GM12878 (cell line): ENCODE measurements at regions not wholly inside any gene's neighbourhood (a gene's known extent, or its start where the extent isn't known, plus 50 kb on each side); places are given as distances from the start of the nearest gene placed in this dataset.

Experiments
- ATAC-seq: fragments of 200-7000 bp; cut with Tn5 transposase; 3 replicates; pipeline ENCODE4 v1.9.1; 2020; ENCODE audit warnings: mild to moderate bottlenecking, moderate library complexity
- BruUV-seq: library from RNA; stranded (reverse); fragments of 400-500 nt; replicated peaks from 2 replicates; lab custom pipeline; 2021; lab: Mats Ljungman, UMichigan
- CTCF ChIA-PET: fragments of 300-600 bp; sonication (Branson Sonifier 250); formaldehyde crosslinking; extraction: SDS; loops from one replicate; lab custom pipeline; 2021; ENCODE audit warnings: inconsistent platforms; lab: Yijun Ruan, JAX
- POLR2A ChIA-PET: fragments of 350-600 bp; formaldehyde crosslinking; extraction: SDS; loops from one replicate; lab custom pipeline; 2021; ENCODE audit warnings: inconsistent platforms; lab: Charles Lee
- RAD21 ChIA-PET: fragments of 300-600 bp; sonication (Branson Sonifier 250); formaldehyde crosslinking; loops from one replicate; lab custom pipeline; 2023; ENCODE audit warnings: antibody characterized with exemption; ENCODE audit not compliant: unreplicated experiment; lab: Charles Lee
- SMC1A ChIA-PET: fragments of 300-600 bp; sonication (Branson Sonifier 250); formaldehyde crosslinking; loops from one replicate; lab custom pipeline; 2023; ENCODE audit not compliant: unreplicated experiment, uncharacterized antibody; lab: Charles Lee
- DNase-seq: peaks from one replicate; pipeline ENCODE4 v3.0.0-alpha.2; 2011; ENCODE audit warnings: low read depth, low spot score
- FAIRE-seq: peaks from 3 replicates; lab custom pipeline; 2011; peaks lifted over from hg19 to GRCh38; lab: Jason Lieb, UNC
- H2AFZ ChIP-seq: 2 replicates; pipeline ENCODE4 v1.6.0; 2011; ENCODE audit warnings: low read depth, low read length, control low read depth; ENCODE audit not compliant: control insufficient read depth
- H3K27ac ChIP-seq: 2 replicates; pipeline ENCODE4 v1.5.1; 2011; ENCODE audit warnings: control low read depth; ENCODE audit not compliant: control insufficient read depth, insufficient read depth
- H3K27me3 ChIP-seq, 2 experiments: replicated peaks in 1 of 2; 2 replicates each; pipeline versions ENCODE4 v1.6.0 to v1.6.1; 2011; ENCODE audit warnings: low read length in 1 of 2; ENCODE audit not compliant: control insufficient read depth in 2 of 2, insufficient read depth in 2 of 2
- H3K36me3 ChIP-seq, 2 experiments: 2 replicates each; pipeline ENCODE4 v1.5.1; 2011; ENCODE audit warnings: low read length in 1 of 2; ENCODE audit not compliant: control insufficient read depth in 2 of 2, insufficient read depth in 2 of 2
- H3K4me1 ChIP-seq: 2 replicates; pipeline ENCODE4 v1.6.1; 2011; ENCODE audit warnings: mild to moderate bottlenecking, low read length, moderate library complexity, mixed read lengths; ENCODE audit not compliant: control insufficient read depth, insufficient read depth
- H3K4me2 ChIP-seq: 2 replicates; pipeline ENCODE4 v1.6.0; 2011; ENCODE audit warnings: control low read depth; ENCODE audit not compliant: control insufficient read depth, insufficient read depth
- H3K4me3 ChIP-seq: fragments of 200-600 bp; sonication (generic); 2 replicates; pipeline ENCODE4 v1.5.1; 2016
- H3K79me2 ChIP-seq: 2 replicates; pipeline ENCODE4 v1.6.0; 2011; ENCODE audit warnings: low read length; ENCODE audit not compliant: control insufficient read depth, insufficient read depth
- H3K9ac ChIP-seq: 2 replicates; pipeline ENCODE4 v1.8.0; 2011; ENCODE audit warnings: low read length, control low read depth, mixed read lengths; ENCODE audit not compliant: control insufficient read depth, insufficient read depth
- H3K9me3 ChIP-seq: replicated peaks from 3 replicates; pipeline ENCODE4 v1.5.1; 2011; ENCODE audit warnings: mild to moderate bottlenecking, low read length; ENCODE audit not compliant: control insufficient read depth, insufficient read depth
- H4K20me1 ChIP-seq: 2 replicates; pipeline ENCODE4 v1.6.0; 2011; ENCODE audit not compliant: control insufficient read depth, insufficient read depth
- EZH2 ChIP-seq: IDR thresholded peaks from 2 replicates; pipeline ENCODE4 v1.6.1; 2012; ENCODE audit warnings: low read depth, mild to moderate bottlenecking, control low read depth, inconsistent platforms, low read length, borderline replicate concordance; ENCODE audit not compliant: control insufficient read depth
- GABPA ChIP-seq: IDR thresholded peaks from 2 replicates; pipeline ENCODE4 v1.6.1; 2014; ENCODE audit warnings: antibody characterized with exemption, low read depth, mild to moderate bottlenecking, inconsistent platforms
- JUND ChIP-seq: IDR thresholded peaks from 2 replicates; pipeline ENCODE4 v1.6.1; 2012; ENCODE audit warnings: low read depth, mild to moderate bottlenecking, low read length, improper control_type of control experiment, moderate library complexity
- MXI1 ChIP-seq: fragments of 150-350 bp; IDR thresholded peaks from 2 replicates; pipeline ENCODE4 v1.6.1; 2011; ENCODE audit warnings: low read depth, mild to moderate bottlenecking, inconsistent platforms, low read length, improper control_type of control experiment
- NFYB ChIP-seq: IDR thresholded peaks from 2 replicates; pipeline ENCODE4 v1.6.1; 2011; ENCODE audit warnings: low read depth, mild to moderate bottlenecking, low read length, improper control_type of control experiment, moderate library complexity; ENCODE audit not compliant: insufficient read depth
- NR2C1 ChIP-seq: fragments of 450-650 bp; IDR thresholded peaks from 2 replicates; pipeline ENCODE4 v1.6.1; 2017; ENCODE audit warnings: antibody characterized with exemption, mild to moderate bottlenecking, moderate library complexity
- POLR2A ChIP-seq: IDR thresholded peaks from 2 replicates; pipeline ENCODE4 v1.6.1; 2011; ENCODE audit warnings: low read depth, mild to moderate bottlenecking, low read length
- SREBF2 ChIP-seq: IDR thresholded peaks from 2 replicates; pipeline ENCODE4 v1.6.1; 2012; ENCODE audit warnings: mild to moderate bottlenecking, low read length
- SUPT20H ChIP-seq: IDR thresholded peaks from 2 replicates; pipeline ENCODE4 v1.6.1; 2011; ENCODE audit warnings: low read depth, mild to moderate bottlenecking, low read length, moderate library complexity, borderline replicate concordance; ENCODE audit not compliant: control insufficient read depth
- WRNIP1 ChIP-seq: IDR thresholded peaks from 2 replicates; pipeline ENCODE4 v1.6.1; 2011; ENCODE audit warnings: low read depth, low read length, improper control_type of control experiment, borderline replicate concordance
- ZNF207 ChIP-seq: fragments of 450-650 bp; IDR thresholded peaks from 2 replicates; pipeline ENCODE4 v1.6.1; 2014; ENCODE audit warnings: antibody characterized with exemption, mild to moderate bottlenecking, borderline replicate concordance
- ZNF24 ChIP-seq: fragments of 450-650 bp; IDR thresholded peaks from 2 replicates; pipeline ENCODE4 v1.6.1; 2017; ENCODE audit warnings: antibody characterized with exemption, mild to moderate bottlenecking
- WGBS: methylation state at CpG from one replicate; pipeline ENCODE4 v1.1.6; 2016; ENCODE audit warnings: low lambda C conversion rate; ENCODE audit not compliant: insufficient replicate concordance, insufficient coverage; ENCODE audit errors: missing lambda C conversion rate; 5-methylcytosine and 5-hydroxymethylcytosine counted together
- in situ Hi-C: fragments of 300-500 bp; cut with MboI; formaldehyde crosslinking; loops from 9 replicates; pipeline ENCODE4 v1.14.3; 2018; ENCODE audit warnings: mixed read lengths
- intact Hi-C: fragments of 100-400 bp; cut with micrococcal nuclease; formaldehyde crosslinking; loops from one replicate; pipeline ENCODE4 v1.14.2; 2022; ENCODE audit not compliant: unreplicated experiment
- TF ChIP-seq, protein P1 (sequence below): fragments of 450-650 bp; IDR thresholded peaks from 2 replicates; pipeline ENCODE4 v1.6.1; 2018; ENCODE audit warnings: borderline replicate concordance, mild to moderate bottlenecking; ENCODE audit not compliant: partially characterized antibody
- TF ChIP-seq, protein P2 (sequence below): IDR thresholded peaks from 2 replicates; pipeline ENCODE4 v1.6.1; 2011; ENCODE audit warnings: mild to moderate bottlenecking, low read depth, low read length, moderate library complexity; ENCODE audit not compliant: insufficient replicate concordance
- TF ChIP-seq, protein P3 (sequence below): fragments of 450-650 bp; formaldehyde crosslinking; IDR thresholded peaks from 2 replicates; pipeline ENCODE4 v1.5.0; 2022; ENCODE audit warnings: mild to moderate bottlenecking, missing genetic modification characterization

DNA sequence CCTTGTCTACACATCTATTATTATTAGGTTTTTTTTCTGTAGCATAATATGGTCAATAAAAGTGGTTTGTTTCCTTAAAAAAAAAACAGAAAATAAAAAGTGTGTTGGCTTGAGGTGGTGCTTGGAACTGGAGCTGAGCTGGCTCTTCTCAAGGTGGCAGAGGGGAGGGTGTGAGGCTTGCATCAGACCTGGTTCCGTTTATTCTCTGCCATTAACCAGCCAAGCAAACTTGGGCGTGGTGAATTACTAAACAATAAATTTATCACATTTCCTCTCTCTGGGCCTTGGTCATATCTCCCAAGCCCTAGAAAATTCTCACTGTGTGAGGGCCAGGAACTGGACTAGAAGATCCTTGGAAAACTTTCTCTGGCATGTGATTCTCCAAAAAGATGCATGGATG is 427.5 kb upstream of the MKI67 start:
- no peak for DNase-seq
- Histone ChIP-seq H3K9ac (no peak overlapping the region), H4K20me1 (no peaks in the 10 kb centered on the region), H3K4me3 (no peak overlapping the region), H3K27ac (no peak overlapping the region), H3K4me2 (no peak overlapping the region), H3K9me3 (no peaks in the 10 kb centered on the region), H3K27me3 (no peaks in the 10 kb centered on the region), H3K4me1 (no peaks in the 10 kb centered on the region), H3K79me2 (no peaks in the 10 kb centered on the region), H3K36me3 (no peaks in the 10 kb centered on the region), H2AFZ (no peak overlapping the region)
- WGBS = 0% methylated on average over 2 of the region's 2 CpGs
- BruUV-seq = no TSS peak
- RAD21 ChIA-PET = no interaction called here
- no peak for ATAC-seq
- CTCF ChIA-PET = no interaction called here
- FAIRE-seq = no peak
- SMC1A ChIA-PET = no interaction called here
- POLR2A ChIA-PET = no interaction called here
- intact Hi-C loops (no loop called here), in situ Hi-C loops (no loop called here)
- TF ChIP-seq SREBF2 (no peak), NFYB (no peak), SUPT20H (no peak), MXI1 (no peak), JUND (no peak), WRNIP1 (no peak), GABPA (no peak), ZNF207 (no peak), NR2C1 (no peak), ZNF24 (no peak), POLR2A (no peak), EZH2 (no peak)
- TF ChIP-seq, protein P1, sequence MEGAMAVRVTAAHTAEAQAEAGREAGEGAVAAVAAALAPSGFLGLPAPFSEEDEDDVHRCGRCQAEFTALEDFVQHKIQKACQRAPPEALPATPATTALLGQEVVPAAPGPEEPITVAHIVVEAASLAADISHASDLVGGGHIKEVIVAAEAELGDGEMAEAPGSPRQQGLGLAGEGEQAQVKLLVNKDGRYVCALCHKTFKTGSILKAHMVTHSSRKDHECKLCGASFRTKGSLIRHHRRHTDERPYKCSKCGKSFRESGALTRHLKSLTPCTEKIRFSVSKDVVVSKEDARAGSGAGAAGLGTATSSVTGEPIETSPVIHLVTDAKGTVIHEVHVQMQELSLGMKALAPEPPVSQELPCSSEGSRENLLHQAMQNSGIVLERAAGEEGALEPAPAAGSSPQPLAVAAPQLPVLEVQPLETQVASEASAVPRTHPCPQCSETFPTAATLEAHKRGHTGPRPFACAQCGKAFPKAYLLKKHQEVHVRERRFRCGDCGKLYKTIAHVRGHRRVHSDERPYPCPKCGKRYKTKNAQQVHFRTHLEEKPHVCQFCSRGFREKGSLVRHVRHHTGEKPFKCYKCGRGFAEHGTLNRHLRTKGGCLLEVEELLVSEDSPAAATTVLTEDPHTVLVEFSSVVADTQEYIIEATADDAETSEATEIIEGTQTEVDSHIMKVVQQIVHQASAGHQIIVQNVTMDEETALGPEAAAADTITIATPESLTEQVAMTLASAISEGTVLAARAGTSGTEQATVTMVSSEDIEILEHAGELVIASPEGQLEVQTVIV = no peak
- TF ChIP-seq, protein P2, sequence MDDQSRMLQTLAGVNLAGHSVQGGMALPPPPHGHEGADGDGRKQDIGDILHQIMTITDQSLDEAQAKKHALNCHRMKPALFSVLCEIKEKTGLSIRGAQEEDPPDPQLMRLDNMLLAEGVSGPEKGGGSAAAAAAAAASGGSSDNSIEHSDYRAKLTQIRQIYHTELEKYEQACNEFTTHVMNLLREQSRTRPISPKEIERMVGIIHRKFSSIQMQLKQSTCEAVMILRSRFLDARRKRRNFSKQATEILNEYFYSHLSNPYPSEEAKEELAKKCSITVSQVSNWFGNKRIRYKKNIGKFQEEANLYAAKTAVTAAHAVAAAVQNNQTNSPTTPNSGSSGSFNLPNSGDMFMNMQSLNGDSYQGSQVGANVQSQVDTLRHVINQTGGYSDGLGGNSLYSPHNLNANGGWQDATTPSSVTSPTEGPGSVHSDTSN = no peak
- TF ChIP-seq, protein P3, sequence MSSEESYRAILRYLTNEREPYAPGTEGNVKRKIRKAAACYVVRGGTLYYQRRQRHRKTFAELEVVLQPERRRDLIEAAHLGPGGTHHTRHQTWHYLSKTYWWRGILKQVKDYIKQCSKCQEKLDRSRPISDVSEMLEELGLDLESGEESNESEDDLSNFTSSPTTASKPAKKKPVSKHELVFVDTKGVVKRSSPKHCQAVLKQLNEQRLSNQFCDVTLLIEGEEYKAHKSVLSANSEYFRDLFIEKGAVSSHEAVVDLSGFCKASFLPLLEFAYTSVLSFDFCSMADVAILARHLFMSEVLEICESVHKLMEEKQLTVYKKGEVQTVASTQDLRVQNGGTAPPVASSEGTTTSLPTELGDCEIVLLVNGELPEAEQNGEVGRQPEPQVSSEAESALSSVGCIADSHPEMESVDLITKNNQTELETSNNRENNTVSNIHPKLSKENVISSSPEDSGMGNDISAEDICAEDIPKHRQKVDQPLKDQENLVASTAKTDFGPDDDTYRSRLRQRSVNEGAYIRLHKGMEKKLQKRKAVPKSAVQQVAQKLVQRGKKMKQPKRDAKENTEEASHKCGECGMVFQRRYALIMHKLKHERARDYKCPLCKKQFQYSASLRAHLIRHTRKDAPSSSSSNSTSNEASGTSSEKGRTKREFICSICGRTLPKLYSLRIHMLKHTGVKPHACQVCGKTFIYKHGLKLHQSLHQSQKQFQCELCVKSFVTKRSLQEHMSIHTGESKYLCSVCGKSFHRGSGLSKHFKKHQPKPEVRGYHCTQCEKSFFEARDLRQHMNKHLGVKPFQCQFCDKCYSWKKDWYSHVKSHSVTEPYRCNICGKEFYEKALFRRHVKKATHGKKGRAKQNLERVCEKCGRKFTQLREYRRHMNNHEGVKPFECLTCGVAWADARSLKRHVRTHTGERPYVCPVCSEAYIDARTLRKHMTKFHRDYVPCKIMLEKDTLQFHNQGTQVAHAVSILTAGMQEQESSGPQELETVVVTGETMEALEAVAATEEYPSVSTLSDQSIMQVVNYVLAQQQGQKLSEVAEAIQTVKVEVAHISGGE (CRISPR knock-in tag) = no peak
